Thyroid gland (tissue), 4 donors: ENCODE measurements at regions not wholly inside any gene's neighbourhood (a gene's known extent, or its start where the extent isn't known, plus 50 kb on each side); places are given as distances from the start of the nearest gene placed in this dataset.

Source experiments
- DNase-seq, 2 donors: peaks; one replicate each; pipeline ENCODE4 v3.0.0-alpha.2; 2019
- H3K27ac ChIP-seq, 3 donors: fragments of 200-600 bp; sonication (generic); 1 replicate in 2 of 3; 2 replicates in 1 of 3; pipeline ENCODE4 v1.5.1; 2016 to 2019; ENCODE audit warnings: mild to moderate bottlenecking in 1 of 3, moderate library complexity in 1 of 3
- H3K27me3 ChIP-seq: fragments of 200-600 bp; sonication (generic); one replicate; pipeline ENCODE4 v1.5.1; 2019
- H3K36me3 ChIP-seq, 2 donors: fragments of 200-600 bp; sonication (generic); one replicate each; pipeline ENCODE4 v1.5.1; 2016 to 2019
- H3K4me1 ChIP-seq, 2 donors: fragments of 200-600 bp; sonication (generic); one replicate each; pipeline ENCODE4 v1.5.1; 2017 to 2019
- H3K4me3 ChIP-seq, 3 donors: fragments of 200-600 bp; sonication (generic); replicated peaks in 1 of 3; 1 replicate in 2 of 3; 2 replicates in 1 of 3; pipeline ENCODE4 v1.5.1; 2016; ENCODE audit warnings: mild to moderate bottlenecking in 1 of 3
- H3K9me3 ChIP-seq: fragments of 200-600 bp; sonication (generic); one replicate; pipeline ENCODE4 v1.5.1; 2017
- CTCF ChIP-seq, 6 experiments: fragments of 200-600 bp in 3 of 6; fragments of 450-650 bp in 3 of 6; sonication (generic) in 3 of 6; IDR thresholded peaks; one replicate each; pipeline ENCODE4 v1.5.1; 2016 to 2019; ENCODE audit warnings: antibody characterized with exemption in 6 of 6, mild to moderate bottlenecking in 2 of 6, inconsistent platforms in 1 of 6, moderate library complexity in 1 of 6
- POLR2A ChIP-seq, 2 donors: fragments of 450-650 bp; IDR thresholded peaks; one replicate each; pipeline ENCODE4 v1.6.1; 2017; ENCODE audit warnings: antibody characterized with exemption in 2 of 2, mild to moderate bottlenecking in 2 of 2, moderate library complexity in 1 of 2
- WGBS, 2 donors: methylation state at CpG; one replicate each; pipeline ENCODE4 v1.1.5; 2017; 5-methylcytosine and 5-hydroxymethylcytosine counted together
- intact Hi-C: fragments of 100-400 bp; cut with DNase I; formaldehyde crosslinking; loops from one replicate; pipeline ENCODE4 v1.15.1; 2023

DNA sequence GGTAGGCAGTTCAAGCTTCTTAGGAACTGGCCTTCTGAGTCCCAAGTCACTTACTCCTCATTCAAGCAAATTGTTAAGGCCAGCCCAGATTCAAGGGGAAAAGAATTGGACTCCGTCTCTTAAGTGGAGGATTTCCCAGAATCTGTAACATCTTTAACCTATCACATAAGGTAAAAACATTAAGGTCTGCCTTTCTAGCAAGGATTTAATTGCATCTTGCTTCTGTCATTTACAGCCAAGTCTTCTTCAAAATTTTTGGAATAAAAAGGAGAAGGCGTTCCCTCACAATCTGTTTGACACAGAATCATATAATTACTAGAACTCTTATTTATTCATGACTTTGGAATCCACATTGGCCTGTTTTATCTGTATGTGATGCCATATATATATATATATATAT, 56.5 kb upstream of the ADORA2B start:
- Histone ChIP-seq H3K4me1 (peaks cover 10 to 11% of the 10 kb centered on the region in 2 donors), H3K27me3 (no peaks in the 10 kb centered on the region), H3K27ac (no peak overlapping the region), H3K9me3 (no peaks in the 10 kb centered on the region), H3K4me3 (no peak overlapping the region), H3K36me3 (no peaks in the 10 kb centered on the region)
- 89 to 97% methylated on average over 2 of the region's 2 CpGs for WGBS, 2 donors
- no peak for TF ChIP-seq CTCF (IDR thresholded peaks at IDR 0.05)
- TF ChIP-seq POLR2A (IDR thresholded peaks at IDR 0.05), result no peak
- DNase-seq, result no peak
- intact Hi-C loops, result no loop called here

- no peak overlapping the region for H3K27ac ChIP-seq
- H3K4me3 ChIP-seq, result no peak overlapping the region
- no peak for DNase-seq
- H3K27me3 ChIP-seq, result no peaks in the 10 kb centered on the region
- WGBS, 2 donors, result 90 to 92% methylated on average over 3 of the region's 3 CpGs
- TF ChIP-seq CTCF (IDR thresholded peaks at IDR 0.05) (no peak), POLR2A (IDR thresholded peaks at IDR 0.05) (no peak)
- no peaks in the 10 kb centered on the region for H3K36me3 ChIP-seq
- intact Hi-C loops, result no loop called here
- no peaks in the 10 kb centered on the region for H3K9me3 ChIP-seq
- peaks cover 11 to 16% of the 10 kb centered on the region in 2 donors for H3K4me1 ChIP-seq
Observed at GRCh38 chr17:15890279-15890892, 54.5 kb upstream of the ADORA2B start.

DNA sequence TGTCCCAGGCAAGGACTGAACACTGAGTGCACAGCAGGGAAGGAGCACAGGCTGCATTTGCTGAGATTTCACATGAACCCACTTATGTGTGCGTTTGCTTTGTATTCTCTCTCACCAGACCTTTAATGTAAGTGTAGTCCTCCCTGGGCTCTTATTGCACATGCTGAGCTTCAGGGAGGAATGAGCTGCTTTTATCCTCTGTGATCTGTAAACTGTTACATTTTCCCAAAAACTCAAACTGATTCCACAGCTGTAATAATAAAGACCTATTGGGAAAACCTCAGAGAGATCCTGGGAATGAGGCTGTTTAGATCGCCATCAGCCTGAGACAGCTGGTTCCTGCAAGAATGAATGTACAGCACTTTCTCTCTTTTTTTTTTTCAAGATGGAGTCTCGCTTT, 53.6 kb upstream of the ADORA2B start:
- no peaks in the 10 kb centered on the region for H3K36me3 ChIP-seq
- H3K4me3 ChIP-seq, result no peak overlapping the region
- H3K27ac ChIP-seq, result no peak overlapping the region
- H3K9me3 ChIP-seq, result no peaks in the 10 kb centered on the region
- intact Hi-C loops, result no loop called here
- H3K4me1 ChIP-seq, result peaks cover 11 to 16% of the 10 kb centered on the region in 2 donors
- WGBS, 2 donors, result 69 to 74% methylated on average over 3 of the region's 3 CpGs
- no peak for DNase-seq
- H3K27me3 ChIP-seq, result no peaks in the 10 kb centered on the region
- TF ChIP-seq CTCF (IDR thresholded peaks at IDR 0.05) (no peak), POLR2A (IDR thresholded peaks at IDR 0.05) (no peak)

DNA sequence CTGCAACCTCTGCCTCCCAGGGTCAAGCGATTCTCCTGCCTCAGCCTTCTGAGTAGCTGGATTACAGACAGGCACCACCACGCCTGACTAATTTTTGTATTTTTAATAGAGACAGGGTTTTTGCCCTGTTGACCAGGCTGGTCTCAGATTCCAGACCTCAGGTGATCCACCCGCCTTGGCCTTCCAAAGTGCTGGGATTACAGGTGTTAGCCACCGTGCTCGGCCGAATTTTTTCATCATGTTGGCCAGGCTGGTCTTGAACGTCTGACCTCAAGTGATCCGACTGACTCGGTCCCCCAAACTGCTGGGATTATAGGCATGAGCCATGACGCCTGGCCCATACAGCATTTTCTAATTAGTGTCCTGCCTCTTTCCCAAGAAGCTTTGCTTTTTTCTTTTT, 52.7 kb upstream of the ADORA2B start:
- 88 to 89% methylated on average over 10 of the region's 10 CpGs for WGBS, 2 donors
- Histone ChIP-seq H3K27ac (no peak overlapping the region), H3K27me3 (no peaks in the 10 kb centered on the region), H3K36me3 (no peaks in the 10 kb centered on the region), H3K4me1 (peaks cover 11 to 16% of the 10 kb centered on the region in 2 donors), H3K9me3 (no peaks in the 10 kb centered on the region), H3K4me3 (no peak overlapping the region)
- DNase-seq, result no peak
- TF ChIP-seq CTCF (IDR thresholded peaks at IDR 0.05) (no peak), POLR2A (IDR thresholded peaks at IDR 0.05) (no peak)
- intact Hi-C loops, result no loop called here

DNA sequence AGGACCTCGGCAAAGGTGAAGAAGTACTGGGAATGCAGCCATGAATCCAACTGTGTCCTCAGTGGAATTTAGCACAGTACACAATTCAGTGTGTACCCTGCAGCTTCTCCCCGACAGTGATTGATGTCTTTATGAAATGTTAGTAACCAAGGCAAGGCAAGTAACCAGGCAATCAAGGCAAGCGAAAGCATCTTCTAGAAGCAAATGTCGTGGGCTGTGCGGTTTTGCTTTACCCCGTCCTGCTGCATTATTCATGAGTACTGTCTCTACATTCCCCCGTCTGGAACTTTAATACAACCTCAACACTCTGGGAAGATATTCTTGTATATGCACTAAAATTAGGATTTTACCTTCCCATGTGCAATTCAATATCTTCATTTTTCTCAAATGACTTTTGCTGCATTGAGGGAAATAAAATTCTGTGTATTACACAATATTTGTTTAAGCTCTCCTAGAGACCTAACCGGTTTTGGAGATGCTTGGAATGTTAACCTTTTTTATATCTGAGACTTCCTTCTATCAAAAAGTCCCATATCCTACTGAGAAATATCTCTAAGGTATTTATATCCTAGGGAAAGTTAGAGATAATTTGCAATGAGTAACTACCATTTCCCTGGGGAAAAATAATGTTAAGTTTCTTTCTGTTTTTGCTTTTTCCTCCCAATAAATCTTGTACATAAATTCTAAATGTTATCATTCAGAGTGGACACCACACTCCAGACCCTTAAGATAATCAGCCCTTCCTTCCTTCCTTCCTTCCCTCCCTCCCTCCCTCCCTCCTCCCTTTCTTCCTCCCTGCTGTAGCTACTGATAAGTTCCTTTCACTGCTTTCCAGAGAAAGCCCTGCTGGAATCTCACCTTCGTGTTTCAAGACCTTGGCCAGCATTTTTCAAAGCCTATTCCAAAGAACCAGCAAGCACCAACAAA, 51.9 kb upstream of the ADORA2B start:
- WGBS, 2 donors, result 48 to 54% methylated on average over 9 of the region's 9 CpGs
- intact Hi-C loops, result no loop called here
- Histone ChIP-seq H3K9me3 (no peaks in the 10 kb centered on the region), H3K36me3 (no peaks in the 10 kb centered on the region), H3K27ac (no peak overlapping the region), H3K27me3 (no peaks in the 10 kb centered on the region), H3K4me1 (peaks cover 11 to 16% of the 10 kb centered on the region in 2 donors), H3K4me3 (no peak overlapping the region)
- TF ChIP-seq POLR2A (IDR thresholded peaks at IDR 0.05), result no peak
- TF ChIP-seq CTCF (IDR thresholded peaks at IDR 0.05), result no peak
- DNase-seq, result no peak
